EH (cell line): ENCODE measurements at regions not wholly inside any gene's neighbourhood (a gene's known extent, or its start where the extent isn't known, plus 50 kb on each side); places are given as distances from the start of the nearest gene placed in this dataset.

ENCODE experiments used
- DNase-seq: peaks from one replicate; pipeline ENCODE4 v3.0.0-alpha.2; 2015; ENCODE audit warnings: low read depth

- no peak for DNase-seq
Measured at GRCh38 chr2:160918258-160918657, 242.0 kb upstream of the TANK start.

GRCh38 chr2:160918906-160919503 is 241.2 kb upstream of the TANK start:
- DNase-seq = peak; percentile 54

GRCh38 chr2:160920061-160920460 is 240.2 kb upstream of the TANK start:
- no peak for DNase-seq

- DNase-seq = peak; percentile 98
Measured at GRCh38 chr2:160920791-160921303, 239.4 kb upstream of the TANK start.

- no peak for DNase-seq
Measured at GRCh38 chr2:160921386-160921964, 238.8 kb upstream of the TANK start.

GRCh38 chr2:160924936-160925353 is 235.3 kb upstream of the TANK start:
- DNase-seq = no peak

- no peak for DNase-seq
Measured at GRCh38 chr2:160925956-160926355, 234.3 kb upstream of the TANK start.

- DNase-seq = no peak
Measured at GRCh38 chr2:160927324-160927723, 232.9 kb upstream of the TANK start.

- peak; percentile 78 for DNase-seq
Measured at GRCh38 chr2:160928854-160929301, 231.3 kb upstream of the TANK start.

- DNase-seq = no peak
Measured at GRCh38 chr2:160931531-160931930, 228.7 kb upstream of the TANK start.

GRCh38 chr2:160932960-160933359 is 227.3 kb upstream of the TANK start:
- peak; percentile 88 for DNase-seq

- DNase-seq = no peak
Measured at GRCh38 chr2:160934263-160934662, 226.0 kb upstream of the TANK start.

- no peak for DNase-seq
Measured at GRCh38 chr2:160934991-160935390, 225.2 kb upstream of the TANK start.

GRCh38 chr2:160936044-160936806 is 224.0 kb upstream of the TANK start:
- no peak for DNase-seq

- DNase-seq = no peak
Measured at GRCh38 chr2:160940271-160940670, 220.0 kb upstream of the TANK start.

- no peak for DNase-seq
Measured at GRCh38 chr2:160940699-160941098, 219.5 kb upstream of the TANK start.

- DNase-seq = no peak
Measured at GRCh38 chr2:160941290-160941846, 218.9 kb upstream of the TANK start.

- DNase-seq = no peak
Measured at GRCh38 chr2:160942476-160943142, 217.6 kb upstream of the TANK start.

- DNase-seq = no peak
Measured at GRCh38 chr2:160943414-160943813, 216.8 kb upstream of the TANK start.

GRCh38 chr2:160952464-160953254 is 207.6 kb upstream of the TANK start:
- peak; percentile 19 for DNase-seq

GRCh38 chr2:160955578-160955977 is 204.7 kb upstream of the TANK start:
- no peak for DNase-seq
